ENCODE measurements at regions not wholly inside any gene's neighbourhood (a gene's known extent, or its start where the extent isn't known, plus 50 kb on each side); places are given as distances from the start of the nearest gene placed in this dataset.

DNA sequence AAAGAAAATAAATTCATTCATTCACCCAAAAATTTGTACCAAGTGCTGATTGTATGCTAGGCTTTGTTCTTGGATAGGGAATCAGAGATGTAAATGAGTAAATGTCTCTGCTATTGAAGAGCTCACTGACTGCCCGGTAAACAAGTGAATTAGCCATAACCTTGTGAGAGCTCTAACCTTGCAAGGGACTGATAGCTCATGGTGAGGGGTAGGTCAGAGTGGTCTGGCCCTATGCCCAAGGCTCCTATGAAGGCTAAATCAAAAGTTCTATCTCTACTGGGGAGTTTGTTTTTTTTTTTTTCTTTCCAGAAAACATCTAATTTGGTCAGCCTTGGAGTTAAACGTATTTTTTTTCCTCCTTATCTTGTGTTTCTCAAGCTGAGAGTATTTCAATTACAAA is 172.8 kb upstream of the CDH11 start:
- H3K4me3 ChIP-seq (ENCODE audit: low read length in 2 of 2), result no peak overlapping the region
- DNase-seq (ENCODE audit: low read depth in 6 of 9, low spot score in 9 of 9), result no peak
- H3K9me3 ChIP-seq (ENCODE audit: control insufficient read depth in 2 of 2, insufficient read depth in 1 of 2, low read length in 1 of 2), result no peaks in the 10 kb centered on the region
- H3K36me3 ChIP-seq (ENCODE audit: control insufficient read depth in 2 of 2, insufficient read depth in 2 of 2, low read length in 1 of 2), result no peaks in the 10 kb centered on the region
- WGBS, result 89% methylated on average over 2 of the region's 2 CpGs
- H3K27ac ChIP-seq (ENCODE audit: low read depth in 1 of 2, low read length in 1 of 2), result no peak overlapping the region
- H3K4me1 ChIP-seq (ENCODE audit: control insufficient read depth in 2 of 2, insufficient read depth in 2 of 2, low read length in 2 of 2), result no peaks in the 10 kb centered on the region
- H3K27me3 ChIP-seq (ENCODE audit: control insufficient read depth in 2 of 2, insufficient read depth in 1 of 2, low read length in 1 of 2), result no peaks in the 10 kb centered on the region

DNA sequence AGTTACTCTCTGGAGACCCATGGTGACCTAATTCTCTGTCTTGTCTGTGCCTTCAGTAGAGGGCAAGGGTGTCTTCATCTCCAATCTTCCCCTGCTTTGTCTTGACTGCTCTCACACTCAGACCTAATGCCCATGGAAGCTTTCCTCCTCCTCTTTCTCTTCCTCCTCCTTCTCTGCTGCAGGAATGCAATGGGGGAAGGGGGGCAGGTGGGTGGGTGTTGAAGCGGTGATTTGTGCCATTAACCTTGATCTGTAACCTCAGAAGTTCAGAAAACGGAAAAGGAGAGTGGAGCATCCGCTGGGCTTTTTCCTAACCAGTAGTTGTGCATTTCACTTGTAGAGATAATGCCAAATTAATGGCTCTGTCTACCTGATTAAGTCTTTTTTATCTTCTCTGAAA is 172.3 kb upstream of the CDH11 start:
- H3K4me3 ChIP-seq (ENCODE audit: low read length in 2 of 2), result no peak overlapping the region
- 85% methylated on average over 3 of the region's 3 CpGs for WGBS
- no peaks in the 10 kb centered on the region for H3K4me1 ChIP-seq (ENCODE audit: control insufficient read depth in 2 of 2, insufficient read depth in 2 of 2, low read length in 2 of 2)
- no peak overlapping the region for H3K27ac ChIP-seq (ENCODE audit: low read depth in 1 of 2, low read length in 1 of 2)
- H3K27me3 ChIP-seq (ENCODE audit: control insufficient read depth in 2 of 2, insufficient read depth in 1 of 2, low read length in 1 of 2), result no peaks in the 10 kb centered on the region
- DNase-seq (ENCODE audit: low read depth in 6 of 9, low spot score in 9 of 9), result no peak
- no peaks in the 10 kb centered on the region for H3K9me3 ChIP-seq (ENCODE audit: control insufficient read depth in 2 of 2, insufficient read depth in 1 of 2, low read length in 1 of 2)
- H3K36me3 ChIP-seq (ENCODE audit: control insufficient read depth in 2 of 2, insufficient read depth in 2 of 2, low read length in 1 of 2), result no peaks in the 10 kb centered on the region

GRCh38 chr16:65289022-65289421 is 167.2 kb upstream of the CDH11 start:
- WGBS, result 92% methylated on average over 4 of the region's 4 CpGs
- H3K36me3 ChIP-seq (ENCODE audit: control insufficient read depth in 2 of 2, insufficient read depth in 2 of 2, low read length in 1 of 2), result no peaks in the 10 kb centered on the region
- H3K27ac ChIP-seq (ENCODE audit: low read depth in 1 of 2, low read length in 1 of 2), result no peak overlapping the region
- H3K27me3 ChIP-seq (ENCODE audit: control insufficient read depth in 2 of 2, insufficient read depth in 1 of 2, low read length in 1 of 2), result no peaks in the 10 kb centered on the region
- no peak overlapping the region for H3K4me3 ChIP-seq (ENCODE audit: low read length in 2 of 2)
- H3K4me1 ChIP-seq (ENCODE audit: control insufficient read depth in 2 of 2, insufficient read depth in 2 of 2, low read length in 2 of 2), result no peaks in the 10 kb centered on the region
- no peaks in the 10 kb centered on the region for H3K9me3 ChIP-seq (ENCODE audit: control insufficient read depth in 2 of 2, insufficient read depth in 1 of 2, low read length in 1 of 2)
- no peak for DNase-seq (ENCODE audit: low read depth in 6 of 9, low spot score in 9 of 9)

DNA sequence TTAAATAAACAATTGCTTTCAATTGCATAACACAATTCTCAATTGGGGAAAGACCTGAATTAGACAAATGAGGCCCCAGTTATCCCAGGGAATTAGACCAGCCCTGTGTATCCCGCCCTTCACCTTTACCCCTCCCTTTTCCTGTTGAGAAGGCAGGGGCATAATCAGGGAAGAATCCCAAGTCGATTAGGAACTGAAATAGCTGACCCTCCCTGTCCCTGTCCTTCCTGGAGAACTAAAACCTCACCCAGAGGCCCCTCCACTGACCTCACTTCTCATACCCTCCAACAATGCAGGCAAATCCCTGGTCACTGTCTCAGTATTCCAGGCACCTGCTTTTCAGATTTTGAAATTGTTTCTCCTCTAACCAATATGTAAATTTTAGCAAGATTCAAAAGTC is 165.4 kb upstream of the CDH11 start:
- no peaks in the 10 kb centered on the region for H3K36me3 ChIP-seq (ENCODE audit: control insufficient read depth in 2 of 2, insufficient read depth in 2 of 2, low read length in 1 of 2)
- H3K4me3 ChIP-seq (ENCODE audit: low read length in 2 of 2), result no peak overlapping the region
- no peaks in the 10 kb centered on the region for H3K27me3 ChIP-seq (ENCODE audit: control insufficient read depth in 2 of 2, insufficient read depth in 1 of 2, low read length in 1 of 2)
- no peak for DNase-seq (ENCODE audit: low read depth in 6 of 9, low spot score in 9 of 9)
- H3K27ac ChIP-seq (ENCODE audit: low read depth in 1 of 2, low read length in 1 of 2), result no peak overlapping the region
- 52% methylated on average over 2 of the region's 2 CpGs for WGBS
- H3K9me3 ChIP-seq (ENCODE audit: control insufficient read depth in 2 of 2, insufficient read depth in 1 of 2, low read length in 1 of 2), result no peaks in the 10 kb centered on the region
- no peaks in the 10 kb centered on the region for H3K4me1 ChIP-seq (ENCODE audit: control insufficient read depth in 2 of 2, insufficient read depth in 2 of 2, low read length in 2 of 2)

GRCh38 chr16:65285128-65286048 is 163.5 kb upstream of the CDH11 start:
- WGBS, result 79% methylated on average over 7 of the region's 7 CpGs
- Histone ChIP-seq H3K4me1 (ENCODE audit: control insufficient read depth in 2 of 2, insufficient read depth in 2 of 2, low read length in 2 of 2) (no peaks in the 10 kb centered on the region), H3K36me3 (ENCODE audit: control insufficient read depth in 2 of 2, insufficient read depth in 2 of 2, low read length in 1 of 2) (no peaks in the 10 kb centered on the region), H3K27me3 (ENCODE audit: control insufficient read depth in 2 of 2, insufficient read depth in 1 of 2, low read length in 1 of 2) (no peaks in the 10 kb centered on the region), H3K9me3 (ENCODE audit: control insufficient read depth in 2 of 2, insufficient read depth in 1 of 2, low read length in 1 of 2) (no peaks in the 10 kb centered on the region), H3K4me3 (ENCODE audit: low read length in 2 of 2) (no peak overlapping the region), H3K27ac (ENCODE audit: low read depth in 1 of 2, low read length in 1 of 2) (no peak overlapping the region)
- no peak for DNase-seq (ENCODE audit: low read depth in 6 of 9, low spot score in 9 of 9)

DNA sequence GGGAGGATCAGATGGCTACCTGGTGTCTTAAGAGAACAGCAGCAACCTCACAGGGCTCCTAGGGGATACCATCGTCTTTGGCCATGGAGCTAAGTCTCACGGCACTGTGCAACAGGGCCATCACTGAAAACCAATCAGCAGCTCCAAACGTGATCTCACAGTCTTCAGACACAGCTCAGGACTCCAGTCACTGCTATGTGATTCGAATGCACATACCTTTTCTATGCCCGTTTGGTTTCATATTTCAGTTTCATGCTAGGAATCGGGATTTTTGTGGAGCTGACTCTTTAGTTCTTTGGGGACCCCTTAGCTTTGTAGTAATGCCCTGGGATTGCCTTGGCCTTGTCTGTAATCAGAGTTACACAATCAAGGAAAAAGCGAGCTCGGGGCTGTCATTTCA is 162.8 kb upstream of the CDH11 start:
- no peak overlapping the region for H3K4me3 ChIP-seq (ENCODE audit: low read length in 2 of 2)
- WGBS, result 85% methylated on average over 8 of the region's 8 CpGs
- H3K4me1 ChIP-seq (ENCODE audit: control insufficient read depth in 2 of 2, insufficient read depth in 2 of 2, low read length in 2 of 2), result no peaks in the 10 kb centered on the region
- H3K36me3 ChIP-seq (ENCODE audit: control insufficient read depth in 2 of 2, insufficient read depth in 2 of 2, low read length in 1 of 2), result no peaks in the 10 kb centered on the region
- no peaks in the 10 kb centered on the region for H3K27me3 ChIP-seq (ENCODE audit: control insufficient read depth in 2 of 2, insufficient read depth in 1 of 2, low read length in 1 of 2)
- DNase-seq (ENCODE audit: low read depth in 6 of 9, low spot score in 9 of 9), result no peak
- H3K27ac ChIP-seq (ENCODE audit: low read depth in 1 of 2, low read length in 1 of 2), result no peak overlapping the region
- no peaks in the 10 kb centered on the region for H3K9me3 ChIP-seq (ENCODE audit: control insufficient read depth in 2 of 2, insufficient read depth in 1 of 2, low read length in 1 of 2)

DNA sequence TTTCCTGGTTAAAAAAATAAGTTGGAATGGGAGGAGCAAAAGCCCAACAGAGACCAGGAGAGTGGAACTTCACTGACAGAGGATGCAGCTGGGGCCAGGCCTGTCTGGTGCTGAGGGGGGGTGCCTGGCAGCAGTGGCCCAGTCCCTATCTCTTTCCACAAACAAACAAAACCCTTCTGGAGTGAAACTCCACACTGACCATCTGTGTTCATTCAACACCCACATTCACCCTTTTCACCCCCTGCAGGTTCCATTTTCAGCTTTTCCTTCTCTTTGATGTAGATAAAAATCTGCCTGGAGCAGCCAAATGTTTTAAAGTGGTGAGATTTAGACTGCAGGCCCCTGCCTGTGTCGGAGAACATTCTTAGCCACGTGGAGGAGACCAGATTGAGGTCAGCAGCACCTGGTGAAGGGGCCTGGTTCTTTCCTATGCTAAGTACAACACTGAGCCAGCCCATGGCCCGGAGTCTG is 161.4 kb upstream of the CDH11 start:
- no peaks in the 10 kb centered on the region for H3K9me3 ChIP-seq (ENCODE audit: control insufficient read depth in 2 of 2, insufficient read depth in 1 of 2, low read length in 1 of 2)
- no peak for DNase-seq (ENCODE audit: low read depth in 6 of 9, low spot score in 9 of 9)
- WGBS, result 32% methylated on average over 3 of the region's 3 CpGs
- H3K27me3 ChIP-seq (ENCODE audit: control insufficient read depth in 2 of 2, insufficient read depth in 1 of 2, low read length in 1 of 2), result no peaks in the 10 kb centered on the region
- no peak overlapping the region for H3K27ac ChIP-seq (ENCODE audit: low read depth in 1 of 2, low read length in 1 of 2)
- no peak overlapping the region for H3K4me3 ChIP-seq (ENCODE audit: low read length in 2 of 2)
- H3K36me3 ChIP-seq (ENCODE audit: control insufficient read depth in 2 of 2, insufficient read depth in 2 of 2, low read length in 1 of 2), result no peaks in the 10 kb centered on the region
- no peaks in the 10 kb centered on the region for H3K4me1 ChIP-seq (ENCODE audit: control insufficient read depth in 2 of 2, insufficient read depth in 2 of 2, low read length in 2 of 2)

GRCh38 chr16:65281586-65281985 is 159.7 kb upstream of the CDH11 start:
- H3K4me1 ChIP-seq (ENCODE audit: control insufficient read depth in 2 of 2, insufficient read depth in 2 of 2, low read length in 2 of 2), result no peaks in the 10 kb centered on the region
- 78% methylated on average over 2 of the region's 2 CpGs for WGBS
- H3K4me3 ChIP-seq (ENCODE audit: low read length in 2 of 2), result no peak overlapping the region

GRCh38 chr16:65280845-65281512 is 159.1 kb upstream of the CDH11 start:
- Histone ChIP-seq H3K9me3 (ENCODE audit: control insufficient read depth in 2 of 2, insufficient read depth in 1 of 2, low read length in 1 of 2) (no peaks in the 10 kb centered on the region), H3K27me3 (ENCODE audit: control insufficient read depth in 2 of 2, insufficient read depth in 1 of 2, low read length in 1 of 2) (no peaks in the 10 kb centered on the region), H3K27ac (ENCODE audit: low read depth in 1 of 2, low read length in 1 of 2) (no peak overlapping the region), H3K4me1 (ENCODE audit: control insufficient read depth in 2 of 2, insufficient read depth in 2 of 2, low read length in 2 of 2) (no peaks in the 10 kb centered on the region), H3K4me3 (ENCODE audit: low read length in 2 of 2) (no peak overlapping the region), H3K36me3 (ENCODE audit: control insufficient read depth in 2 of 2, insufficient read depth in 2 of 2, low read length in 1 of 2) (no peaks in the 10 kb centered on the region)
- WGBS, result 72% methylated on average over 8 of the region's 8 CpGs
- no peak for DNase-seq (ENCODE audit: low read depth in 6 of 9, low spot score in 9 of 9)

More at GRCh38 chr16:65281586-65281985, 159.7 kb upstream of the CDH11 start:
- H3K9me3 ChIP-seq (ENCODE audit: control insufficient read depth in 2 of 2, insufficient read depth in 1 of 2, low read length in 1 of 2), result no peaks in the 10 kb centered on the region
- H3K36me3 ChIP-seq (ENCODE audit: control insufficient read depth in 2 of 2, insufficient read depth in 2 of 2, low read length in 1 of 2), result no peaks in the 10 kb centered on the region
- no peak for DNase-seq (ENCODE audit: low read depth in 6 of 9, low spot score in 9 of 9)
- no peaks in the 10 kb centered on the region for H3K27me3 ChIP-seq (ENCODE audit: control insufficient read depth in 2 of 2, insufficient read depth in 1 of 2, low read length in 1 of 2)
- no peak overlapping the region for H3K27ac ChIP-seq (ENCODE audit: low read depth in 1 of 2, low read length in 1 of 2)
